HS-27A (cell line): ENCODE measurements at regions not wholly inside any gene's neighbourhood (a gene's known extent, or its start where the extent isn't known, plus 50 kb on each side); places are given as distances from the start of the nearest gene placed in this dataset.
"Not testable (repeated sequence)": the region's sequence is repeated elsewhere in the genome, so short reads cannot be mapped to it uniquely, and the experiment has no call there.

Experiments used
- DNase-seq: peaks from one replicate; pipeline ENCODE4 v3.0.0-alpha.2; 2012; ENCODE audit warnings: low read depth, missing footprints

- DNase-seq: no peak
Observed at GRCh38 chr5:168093200-168093910, 198.1 kb upstream of the WWC1 start.

GRCh38 chr5:168096525-168096924 lies 194.9 kb upstream of the WWC1 start:
- DNase-seq: no peak

DNA sequence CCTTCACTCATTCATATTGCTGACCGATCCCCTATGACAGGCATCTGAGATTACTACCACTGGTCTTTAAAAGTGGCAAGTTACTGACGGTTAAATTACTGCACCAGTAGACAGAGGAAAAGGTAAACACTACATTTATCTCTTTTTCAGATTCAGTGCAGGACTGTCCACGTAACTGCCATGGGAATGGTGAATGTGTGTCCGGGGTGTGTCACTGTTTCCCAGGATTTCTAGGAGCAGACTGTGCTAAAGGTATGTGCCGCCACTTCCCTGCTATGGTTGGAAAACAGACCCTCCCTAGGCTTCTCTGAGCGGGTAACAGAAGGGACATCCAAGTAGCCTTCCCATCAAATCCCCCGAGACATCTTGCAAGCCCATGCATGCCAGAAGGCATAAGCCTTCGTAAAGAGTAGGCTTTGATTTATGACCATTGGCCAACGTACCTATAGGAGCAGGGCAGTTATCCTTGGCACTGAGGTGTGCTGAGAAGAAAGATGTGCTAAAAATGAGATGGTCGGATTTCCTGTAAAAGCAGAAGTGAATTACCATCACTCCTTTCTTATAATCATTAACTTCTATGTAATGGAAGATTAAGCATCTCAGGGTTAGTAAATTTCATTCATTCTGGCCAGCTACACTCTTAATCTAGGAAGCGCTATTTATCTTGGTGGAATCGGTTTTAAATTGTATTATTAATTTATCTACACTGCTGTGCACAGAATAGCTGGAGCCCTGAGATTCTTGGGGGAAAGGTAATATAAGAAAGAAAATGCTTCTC lies 193.4 kb upstream of the WWC1 start:
- DNase-seq: no peak

- DNase-seq: no peak
Observed at GRCh38 chr5:168101352-168101751, 190.1 kb upstream of the WWC1 start.

GRCh38 chr5:168103018-168103417 lies 188.4 kb upstream of the WWC1 start:
- DNase-seq: not testable (repeated sequence)

DNA sequence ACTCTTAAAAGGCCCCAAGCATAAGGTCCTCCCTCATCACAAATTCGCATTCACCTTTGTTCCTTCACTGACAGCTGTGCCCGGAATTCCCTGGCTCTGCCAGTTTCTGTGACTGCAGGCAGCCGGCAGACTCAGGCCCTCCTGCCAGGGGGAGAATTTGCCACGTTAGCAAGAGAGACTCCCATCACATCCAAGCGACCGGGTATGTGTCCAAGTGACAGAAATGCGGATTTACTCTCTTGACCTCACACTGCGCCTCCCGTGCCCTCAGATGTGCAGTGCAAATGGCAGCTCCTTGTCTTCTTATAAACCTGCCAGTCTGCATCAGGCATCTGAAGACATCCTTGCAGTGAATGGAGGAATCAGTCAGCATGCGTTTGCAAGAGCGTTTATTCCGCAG lies 187.1 kb upstream of the WWC1 start:
- no peak for DNase-seq

DNA sequence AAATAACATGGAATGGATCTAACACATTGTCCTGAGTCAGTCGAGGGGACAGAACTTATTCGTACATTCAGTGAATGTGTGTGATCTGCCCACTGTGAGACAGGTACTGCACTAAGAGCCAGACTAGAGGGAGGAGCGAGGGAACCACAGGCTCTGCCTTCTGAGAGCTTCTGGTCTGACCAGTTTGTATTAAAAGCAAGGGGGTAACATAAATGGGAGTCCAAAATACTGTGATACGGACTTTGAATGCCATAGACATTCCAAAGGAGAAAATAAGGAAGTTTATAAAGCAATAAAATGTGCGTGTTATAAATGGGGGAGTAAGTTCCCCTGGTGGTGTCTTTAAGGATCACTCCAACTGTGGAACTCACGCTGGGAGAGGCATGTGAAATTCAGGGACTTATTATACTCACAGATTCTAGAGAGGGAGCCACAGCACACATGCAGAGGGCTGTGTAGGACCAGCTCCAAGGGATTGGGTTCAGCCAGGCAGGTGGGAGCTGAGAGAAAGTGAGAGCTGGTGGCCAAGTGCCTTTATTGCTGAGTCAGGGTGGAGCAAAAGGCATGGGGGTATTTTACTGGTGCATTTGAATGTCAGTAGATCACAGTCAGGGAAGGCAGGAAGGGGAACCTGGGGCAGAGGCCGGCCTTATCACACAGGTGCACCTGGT lies 186.5 kb upstream of the WWC1 start:
- no peak for DNase-seq

- peak; percentile 78 for DNase-seq
Observed at GRCh38 chr5:168106008-168106761, 185.3 kb upstream of the WWC1 start.

DNA sequence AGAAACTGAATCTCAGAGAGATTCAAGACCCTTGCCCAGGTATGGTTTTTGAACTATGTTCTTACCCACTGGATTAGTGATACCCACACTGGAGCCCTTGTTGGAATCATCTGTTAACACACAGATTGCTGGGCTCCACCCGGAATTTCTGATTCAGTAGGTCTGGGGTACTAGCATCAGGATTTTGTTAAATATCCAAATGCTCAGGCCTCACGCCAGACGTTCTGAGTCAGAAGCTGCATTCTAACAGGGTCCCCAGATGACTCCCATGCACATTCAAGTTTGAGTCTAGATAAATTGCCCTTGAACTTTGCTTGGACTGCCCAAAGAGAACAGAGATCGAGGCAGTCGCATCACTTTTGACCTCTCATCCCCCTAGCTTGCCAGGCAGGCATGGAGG lies 182.0 kb upstream of the WWC1 start:
- no peak for DNase-seq

GRCh38 chr5:168110384-168110783 lies 181.1 kb upstream of the WWC1 start:
- DNase-seq: no peak

GRCh38 chr5:168110870-168111832 lies 180.3 kb upstream of the WWC1 start:
- DNase-seq: no peak

DNA sequence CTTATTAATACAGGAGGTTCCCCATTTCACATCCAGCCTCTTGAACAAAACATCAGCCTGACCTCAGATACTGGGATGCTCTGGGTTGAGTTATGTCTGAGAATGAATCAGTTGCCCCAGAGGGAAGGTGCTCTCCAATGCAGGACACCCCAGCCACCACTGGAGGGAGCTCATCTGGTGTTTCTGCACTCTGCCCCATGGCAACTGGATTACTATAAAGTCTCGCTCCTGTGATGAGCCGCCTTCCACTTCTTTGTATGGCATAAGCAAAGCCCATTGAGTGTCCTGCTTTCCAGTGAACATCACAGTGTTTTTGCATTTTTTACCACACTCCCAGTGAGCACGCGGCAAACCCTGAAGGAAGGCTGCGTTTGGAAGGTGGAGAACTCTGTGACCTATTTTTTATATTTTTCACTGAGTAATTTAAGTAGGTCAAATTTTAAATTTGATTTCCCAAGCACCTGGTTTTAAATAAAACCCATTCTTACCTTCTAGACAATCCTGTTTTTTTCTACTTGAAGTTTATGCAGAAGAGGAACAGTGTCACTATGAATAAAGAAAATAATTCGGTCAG lies 176.9 kb upstream of the WWC1 start:
- DNase-seq: no peak

GRCh38 chr5:168117469-168117868 lies 174.0 kb upstream of the WWC1 start:
- DNase-seq: no peak

DNA sequence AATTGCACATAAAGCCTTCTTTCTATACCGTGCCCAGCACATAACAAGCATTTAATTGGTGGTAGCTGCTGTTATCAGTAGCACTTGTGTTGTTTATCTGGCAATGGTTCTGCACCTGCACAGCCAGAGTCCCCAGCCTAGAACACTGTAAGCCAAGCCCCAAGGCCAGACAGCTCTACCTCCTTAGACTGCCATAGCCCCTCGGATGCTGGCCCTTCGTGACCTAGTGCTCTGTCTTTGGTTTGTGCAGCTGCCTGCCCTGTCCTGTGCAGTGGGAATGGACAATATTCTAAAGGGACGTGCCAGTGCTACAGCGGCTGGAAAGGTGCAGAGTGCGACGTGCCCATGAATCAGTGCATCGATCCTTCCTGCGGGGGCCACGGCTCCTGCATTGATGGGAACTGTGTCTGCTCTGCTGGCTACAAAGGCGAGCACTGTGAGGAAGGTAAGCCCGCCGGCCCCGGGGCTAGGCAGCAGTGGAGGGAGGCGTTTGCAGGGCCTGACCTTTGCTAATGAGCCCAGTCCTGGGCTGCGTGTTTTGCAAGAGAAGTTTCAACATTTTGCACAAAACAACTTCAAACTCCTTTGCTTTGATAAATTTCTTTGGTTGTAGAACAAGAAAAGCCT lies 173.3 kb upstream of the WWC1 start:
- no peak for DNase-seq

DNA sequence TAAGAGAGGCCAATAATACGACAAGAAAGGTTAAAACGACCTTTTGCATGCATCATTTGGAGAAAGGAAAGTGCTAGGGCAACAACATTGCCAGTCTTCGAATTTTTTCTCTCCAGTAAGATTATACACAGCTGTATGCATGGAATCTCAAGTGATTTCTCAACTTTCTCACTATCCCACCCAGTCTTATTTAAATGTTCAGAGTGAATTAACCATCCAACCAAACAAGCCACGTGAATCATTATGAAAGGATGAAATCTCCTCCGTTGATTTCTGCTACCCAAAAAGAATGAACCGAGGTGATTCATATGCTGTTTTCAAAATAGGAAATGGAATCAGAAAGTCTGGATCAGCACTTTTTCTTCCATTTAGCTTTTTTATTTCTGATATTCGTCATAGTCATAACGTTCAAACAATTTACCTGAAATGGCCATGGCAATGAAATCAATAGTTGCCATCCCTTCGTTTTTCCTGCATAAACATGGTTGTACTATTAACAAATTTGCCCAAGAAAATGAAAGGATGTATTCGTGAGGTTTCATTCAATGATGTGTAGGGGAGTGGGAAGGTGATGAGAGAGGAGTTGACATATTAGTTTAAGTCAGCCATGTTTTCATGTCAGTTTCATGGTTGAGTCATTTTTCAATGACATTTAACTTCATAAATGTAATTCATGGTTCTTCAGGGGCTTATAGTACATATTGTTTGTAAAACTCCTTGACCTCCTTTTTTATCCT lies 170.9 kb upstream of the WWC1 start:
- no peak for DNase-seq

- DNase-seq: no peak
Observed at GRCh38 chr5:168121138-168121494, 170.3 kb upstream of the WWC1 start.

DNA sequence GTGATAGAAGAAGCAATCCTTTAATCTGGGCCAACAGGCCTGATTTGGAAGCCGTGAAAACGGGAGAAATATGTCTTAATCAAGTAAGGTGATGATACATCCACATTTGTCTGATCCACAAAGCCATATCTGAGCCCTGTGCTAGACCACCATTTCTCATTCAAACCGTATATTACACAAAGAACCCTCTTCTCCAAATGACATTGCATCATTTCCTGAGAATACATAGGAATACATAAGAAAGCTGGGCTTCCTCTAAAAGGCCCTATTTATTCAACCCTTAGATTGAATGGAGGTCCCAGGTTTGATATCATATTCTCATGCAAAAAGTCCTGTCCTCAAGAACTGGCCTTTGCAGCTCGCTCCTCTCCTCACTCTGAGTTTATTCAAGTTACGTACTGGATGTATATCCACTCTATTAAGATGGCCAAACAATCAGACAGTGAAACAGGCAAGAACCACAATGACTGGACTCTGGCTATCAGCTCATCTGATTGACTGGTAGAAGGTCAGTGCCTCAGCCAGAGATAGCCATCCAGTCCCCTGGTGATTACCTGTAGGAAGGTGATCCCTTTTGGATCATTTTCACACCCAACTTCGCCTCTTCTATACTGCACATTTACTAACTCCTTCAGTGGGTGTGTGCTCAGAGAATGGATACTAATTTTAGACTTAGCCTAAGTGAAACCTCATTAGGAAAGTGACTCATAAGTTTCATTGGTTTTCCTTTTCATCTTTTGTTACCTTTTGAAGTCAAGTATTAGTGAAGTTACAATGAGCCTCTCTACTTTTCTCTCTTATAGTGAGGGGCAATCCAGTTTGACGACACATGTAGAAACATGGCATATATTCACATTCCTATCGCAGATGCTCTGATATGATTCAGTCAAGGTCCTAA lies 167.6 kb upstream of the WWC1 start:
- no peak for DNase-seq

DNA sequence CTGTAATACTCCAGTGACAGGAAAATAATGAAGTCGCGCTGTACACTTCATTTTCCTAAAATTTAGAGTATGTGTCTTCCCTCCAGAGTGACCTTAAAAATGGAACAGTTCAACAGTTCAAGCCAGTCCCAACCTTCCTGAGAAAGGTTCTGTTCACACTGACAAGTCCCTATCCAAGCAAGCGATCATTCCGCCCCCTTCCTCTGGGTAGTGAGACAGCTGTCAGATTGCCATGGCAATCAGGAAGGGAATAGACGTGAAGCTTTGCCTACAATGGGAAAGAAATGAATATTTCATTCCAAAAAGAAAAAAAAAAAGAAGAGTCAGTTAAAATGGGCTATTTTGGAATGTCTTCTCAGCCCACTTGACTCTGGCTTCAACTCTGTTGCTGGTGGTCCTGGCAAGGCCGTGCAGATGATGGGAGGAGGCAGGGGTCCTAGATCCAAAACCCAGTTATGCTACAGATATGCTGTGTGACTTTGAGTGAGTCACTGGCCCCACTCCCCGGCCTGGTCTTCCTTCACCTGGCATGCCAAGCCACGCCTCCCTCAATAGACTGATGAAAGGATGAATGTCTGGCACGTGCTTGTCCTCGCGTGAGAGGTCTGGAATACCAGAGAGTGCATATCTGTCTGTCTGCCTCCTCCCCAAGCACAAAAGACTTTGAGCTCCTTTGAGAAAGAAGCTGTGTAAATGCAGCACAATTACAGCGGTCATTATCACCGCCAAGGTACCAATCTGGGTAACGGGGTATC lies 165.8 kb upstream of the WWC1 start:
- no peak for DNase-seq
